CD4-positive, alpha-beta memory T cell (primary cell): ENCODE measurements at regions not wholly inside any gene's neighbourhood (a gene's known extent, or its start where the extent isn't known, plus 50 kb on each side); places are given as distances from the start of the nearest gene placed in this dataset.

Experiments
- CTCF ChIA-PET: fragments of 350-600 bp; sonication (Branson Sonifier 250); formaldehyde crosslinking; loops from one replicate; lab custom pipeline; 2021; ENCODE audit warnings: inconsistent platforms; ENCODE audit not compliant: partially characterized antibody; lab: Charles Lee
- POLR2A ChIA-PET: fragments of 350-600 bp; sonication (Branson Sonifier 250); formaldehyde crosslinking; loops from one replicate; lab custom pipeline; 2021; ENCODE audit not compliant: partially characterized antibody; lab: Charles Lee
- DNase-seq, 5 donors: peaks; one replicate each; pipeline versions ENCODE4 v3.0.0 to v3.0.0-alpha.2; 2020 to 2022; ENCODE audit warnings: mixed read lengths in 1 of 5
- H3K27ac ChIP-seq: one replicate; pipeline ENCODE4 v1.7.0; 2013; ENCODE audit warnings: low read depth, low read length
- H3K27me3 ChIP-seq: 2 replicates; pipeline ENCODE4 v1.7.0; 2013; ENCODE audit warnings: mild to moderate bottlenecking, low read length, moderate library complexity; ENCODE audit not compliant: insufficient read depth
- H3K36me3 ChIP-seq: 2 replicates; pipeline ENCODE4 v1.7.0; 2013; ENCODE audit warnings: mild to moderate bottlenecking, low read length, moderate library complexity; ENCODE audit not compliant: insufficient read depth
- H3K4me1 ChIP-seq: 2 replicates; pipeline ENCODE4 v1.7.0; 2013; ENCODE audit warnings: mild to moderate bottlenecking, low read length, moderate library complexity; ENCODE audit not compliant: insufficient read depth
- H3K4me3 ChIP-seq, 2 donors: one replicate each; pipeline ENCODE4 v1.7.0; 2013; ENCODE audit warnings: low read length in 2 of 2, mild to moderate bottlenecking in 1 of 2
- H3K9me3 ChIP-seq, 2 donors: one replicate each; pipeline ENCODE4 v1.7.0; 2013; ENCODE audit warnings: low read length in 2 of 2, control low read depth in 1 of 2; ENCODE audit not compliant: control insufficient read depth in 1 of 2
- H3K27ac Mint-ChIP-seq, 7 donors: one replicate each; pipeline ENCODE4 v1.8.0; 2020 to 2021; ENCODE audit warnings: mixed read lengths in 7 of 7, mild to moderate bottlenecking in 6 of 7, inconsistent platforms in 3 of 7, moderate library complexity in 3 of 7
- H3K27me3 Mint-ChIP-seq, 2 donors: one replicate each; pipeline ENCODE4 v1.8.0; 2020 to 2021; ENCODE audit warnings: mixed read lengths in 2 of 2
- H3K36me3 Mint-ChIP-seq, 2 donors: one replicate each; pipeline ENCODE4 v1.8.0; 2020 to 2021; ENCODE audit warnings: mixed read lengths in 2 of 2, inconsistent platforms in 1 of 2, mild to moderate bottlenecking in 1 of 2
- H3K4me1 Mint-ChIP-seq, 4 donors: one replicate each; pipeline ENCODE4 v1.8.0; 2020 to 2021; ENCODE audit warnings: mixed read lengths in 4 of 4, mild to moderate bottlenecking in 1 of 4
- H3K4me3 Mint-ChIP-seq, 8 donors: one replicate each; pipeline ENCODE4 v1.8.0; 2020 to 2021; ENCODE audit warnings: mixed read lengths in 8 of 8, mild to moderate bottlenecking in 7 of 8, moderate library complexity in 6 of 8, inconsistent platforms in 3 of 8
- H3K9me3 Mint-ChIP-seq, 8 donors: one replicate each; pipeline ENCODE4 v1.8.0; 2020 to 2021; ENCODE audit warnings: mixed read lengths in 8 of 8, mild to moderate bottlenecking in 5 of 8, inconsistent platforms in 3 of 8, moderate library complexity in 1 of 8
- intact Hi-C: fragments of 100-400 bp; cut with micrococcal nuclease; formaldehyde crosslinking; loops from one replicate; pipeline ENCODE4 v1.15.1; 2023

- no peaks in the 10 kb centered on the region for H3K36me3 Mint-ChIP-seq
- no peak overlapping the region for H3K27ac ChIP-seq
- peaks cover 3 to 9% of the 10 kb centered on the region in 2 donors for H3K27me3 Mint-ChIP-seq
- peaks cover 0 to 7% (median 4%) of the 10 kb centered on the region in 8 donors for H3K9me3 Mint-ChIP-seq
- no peak overlapping the region for H3K4me3 ChIP-seq
- no peak for DNase-seq
- no peaks in the 10 kb centered on the region for H3K4me1 ChIP-seq
- no peaks in the 10 kb centered on the region for H3K27me3 ChIP-seq
- H3K4me1 Mint-ChIP-seq: no peaks in the 10 kb centered on the region
- no peaks in the 10 kb centered on the region for H3K9me3 ChIP-seq
- H3K4me3 Mint-ChIP-seq: no peak overlapping the region
- ChIA-PET POLR2A (no interaction called here), CTCF (no interaction called here)
- no peak overlapping the region for H3K27ac Mint-ChIP-seq
- no peaks in the 10 kb centered on the region for H3K36me3 ChIP-seq
- intact Hi-C loops: no loop called here
These were observed 316.8 kb upstream of the EMCN start for GRCh38 chr4:100834616-100835015.

- POLR2A ChIA-PET: no interaction called here
- intact Hi-C loops: no loop called here
These were observed 316.1 kb upstream of the EMCN start for GRCh38 chr4:100833906-100834305.

GRCh38 chr4:100828986-100829685 lies 311.3 kb upstream of the EMCN start:
- no peak overlapping the region for H3K4me3 ChIP-seq
- no peaks in the 10 kb centered on the region for H3K9me3 ChIP-seq
- CTCF ChIA-PET: interaction anchor here (1.0 kb wide), 1 partner anchor 20 kb away, joined by 3 read pairs; no protein-coding TSS in a partner anchor
- Mint-ChIP-seq H3K27ac (no peak overlapping the region), H3K36me3 (no peaks in the 10 kb centered on the region), H3K4me3 (no peak overlapping the region), H3K4me1 (peaks cover 0 to 2% (median 0%) of the 10 kb centered on the region in 4 donors), H3K9me3 (peaks cover 4 to 17% (median 7%) of the 10 kb centered on the region in 8 donors), H3K27me3 (no peaks in the 10 kb centered on the region)
- no peaks in the 10 kb centered on the region for H3K27me3 ChIP-seq
- intact Hi-C loops: no loop called here
- POLR2A ChIA-PET: no interaction called here
- H3K36me3 ChIP-seq: no peaks in the 10 kb centered on the region
- DNase-seq: no peak
- H3K27ac ChIP-seq: no peak overlapping the region
- no peaks in the 10 kb centered on the region for H3K4me1 ChIP-seq

More at GRCh38 chr4:100833906-100834305, 316.1 kb upstream of the EMCN start:
- no peak overlapping the region for H3K4me3 ChIP-seq
- no peaks in the 10 kb centered on the region for H3K9me3 ChIP-seq
- no peaks in the 10 kb centered on the region for H3K36me3 ChIP-seq
- CTCF ChIA-PET: no interaction called here
- H3K9me3 Mint-ChIP-seq: peaks cover 0 to 12% (median 4%) of the 10 kb centered on the region in 8 donors
- no peaks in the 10 kb centered on the region for H3K36me3 Mint-ChIP-seq
- H3K27ac Mint-ChIP-seq: no peak overlapping the region
- H3K4me1 Mint-ChIP-seq: no peaks in the 10 kb centered on the region
- no peak overlapping the region for H3K27ac ChIP-seq
- no peaks in the 10 kb centered on the region for H3K27me3 ChIP-seq
- H3K4me3 Mint-ChIP-seq: no peak overlapping the region
- no peaks in the 10 kb centered on the region for H3K4me1 ChIP-seq
- no peak for DNase-seq
- peaks cover 2 to 5% of the 10 kb centered on the region in 2 donors for H3K27me3 Mint-ChIP-seq

- Histone ChIP-seq H3K36me3 (no peaks in the 10 kb centered on the region), H3K4me3 (no peak overlapping the region), H3K4me1 (no peaks in the 10 kb centered on the region), H3K27me3 (no peaks in the 10 kb centered on the region), H3K9me3 (no peaks in the 10 kb centered on the region), H3K27ac (no peak overlapping the region)
- CTCF ChIA-PET: no interaction called here
- no peak overlapping the region for H3K27ac Mint-ChIP-seq
- H3K4me1 Mint-ChIP-seq: peaks cover 0 to 2% (median 0%) of the 10 kb centered on the region in 4 donors
- H3K4me3 Mint-ChIP-seq: no peak overlapping the region
- H3K9me3 Mint-ChIP-seq: peaks cover 4 to 17% (median 7%) of the 10 kb centered on the region in 8 donors
- POLR2A ChIA-PET: no interaction called here
- no peaks in the 10 kb centered on the region for H3K36me3 Mint-ChIP-seq
- intact Hi-C loops: no loop called here
- DNase-seq: no peak
- H3K27me3 Mint-ChIP-seq: no peaks in the 10 kb centered on the region
These were observed 310.5 kb upstream of the EMCN start for GRCh38 chr4:100828364-100828763.

GRCh38 chr4:100827756-100828155 lies 309.9 kb upstream of the EMCN start:
- Mint-ChIP-seq H3K27me3 (no peaks in the 10 kb centered on the region), H3K4me1 (peaks cover 0 to 2% (median 0%) of the 10 kb centered on the region in 4 donors), H3K36me3 (no peaks in the 10 kb centered on the region), H3K4me3 (no peak overlapping the region), H3K27ac (no peak overlapping the region), H3K9me3 (peaks cover 4 to 17% (median 7%) of the 10 kb centered on the region in 8 donors)
- Histone ChIP-seq H3K27ac (no peak overlapping the region), H3K27me3 (no peaks in the 10 kb centered on the region), H3K4me1 (no peaks in the 10 kb centered on the region), H3K36me3 (no peaks in the 10 kb centered on the region), H3K9me3 (no peaks in the 10 kb centered on the region), H3K4me3 (no peak overlapping the region)
- intact Hi-C loops: no loop called here
- ChIA-PET CTCF (no interaction called here), POLR2A (no interaction called here)
- no peak for DNase-seq

- H3K27ac Mint-ChIP-seq: no peak overlapping the region
- Histone ChIP-seq H3K4me3 (no peak overlapping the region), H3K9me3 (no peaks in the 10 kb centered on the region), H3K27ac (no peak overlapping the region), H3K27me3 (no peaks in the 10 kb centered on the region), H3K4me1 (no peaks in the 10 kb centered on the region), H3K36me3 (no peaks in the 10 kb centered on the region)
- H3K27me3 Mint-ChIP-seq: no peaks in the 10 kb centered on the region
- H3K36me3 Mint-ChIP-seq: no peaks in the 10 kb centered on the region
- peaks cover 0 to 2% (median 0%) of the 10 kb centered on the region in 4 donors for H3K4me1 Mint-ChIP-seq
- CTCF ChIA-PET: no interaction called here
- no peak overlapping the region for H3K4me3 Mint-ChIP-seq
- peaks cover 4 to 17% (median 7%) of the 10 kb centered on the region in 8 donors for H3K9me3 Mint-ChIP-seq
- DNase-seq: no peak
- intact Hi-C loops: no loop called here
- POLR2A ChIA-PET: no interaction called here
These were observed 309.2 kb upstream of the EMCN start for GRCh38 chr4:100826808-100827548.

- H3K9me3 Mint-ChIP-seq: peaks cover 4 to 17% (median 7%) of the 10 kb centered on the region in 8 donors
- CTCF ChIA-PET: no interaction called here
- DNase-seq: no peak
These were observed 308.2 kb upstream of the EMCN start for GRCh38 chr4:100826067-100826466.

More at GRCh38 chr4:100826067-100826466, 308.2 kb upstream of the EMCN start:
- POLR2A ChIA-PET: no interaction called here
- Mint-ChIP-seq H3K4me1 (peaks cover 0 to 2% (median 0%) of the 10 kb centered on the region in 4 donors), H3K27me3 (no peaks in the 10 kb centered on the region), H3K36me3 (no peaks in the 10 kb centered on the region), H3K4me3 (no peak overlapping the region), H3K27ac (no peak overlapping the region)
- H3K4me3 ChIP-seq: no peak overlapping the region
- H3K27ac ChIP-seq: no peak overlapping the region
- H3K9me3 ChIP-seq: no peaks in the 10 kb centered on the region
- intact Hi-C loops: no loop called here
- H3K27me3 ChIP-seq: no peaks in the 10 kb centered on the region
- no peaks in the 10 kb centered on the region for H3K36me3 ChIP-seq
- no peaks in the 10 kb centered on the region for H3K4me1 ChIP-seq
